GM12878 (cell line): ENCODE measurements at regions not wholly inside any gene's neighbourhood (a gene's known extent, or its start where the extent isn't known, plus 50 kb on each side); places are given as distances from the start of the nearest gene placed in this dataset.

Experiments
- ATAC-seq: fragments of 200-7000 bp; cut with Tn5 transposase; 3 replicates; pipeline ENCODE4 v1.9.1; 2020; ENCODE audit warnings: mild to moderate bottlenecking, moderate library complexity
- BruUV-seq: library from RNA; stranded (reverse); fragments of 400-500 nt; replicated peaks from 2 replicates; lab custom pipeline; 2021; lab: Mats Ljungman, UMichigan
- CTCF ChIA-PET: fragments of 300-600 bp; sonication (Branson Sonifier 250); formaldehyde crosslinking; extraction: SDS; loops from one replicate; lab custom pipeline; 2021; ENCODE audit warnings: inconsistent platforms; lab: Yijun Ruan, JAX
- POLR2A ChIA-PET: fragments of 350-600 bp; formaldehyde crosslinking; extraction: SDS; loops from one replicate; lab custom pipeline; 2021; ENCODE audit warnings: inconsistent platforms; lab: Charles Lee
- RAD21 ChIA-PET: fragments of 300-600 bp; sonication (Branson Sonifier 250); formaldehyde crosslinking; loops from one replicate; lab custom pipeline; 2023; ENCODE audit warnings: antibody characterized with exemption; ENCODE audit not compliant: unreplicated experiment; lab: Charles Lee
- SMC1A ChIA-PET: fragments of 300-600 bp; sonication (Branson Sonifier 250); formaldehyde crosslinking; loops from one replicate; lab custom pipeline; 2023; ENCODE audit not compliant: unreplicated experiment, uncharacterized antibody; lab: Charles Lee
- DNase-seq: peaks from one replicate; pipeline ENCODE4 v3.0.0-alpha.2; 2011; ENCODE audit warnings: low read depth, low spot score
- FAIRE-seq: peaks from 3 replicates; lab custom pipeline; 2011; peaks lifted over from hg19 to GRCh38; lab: Jason Lieb, UNC
- H2AFZ ChIP-seq: 2 replicates; pipeline ENCODE4 v1.6.0; 2011; ENCODE audit warnings: low read depth, low read length, control low read depth; ENCODE audit not compliant: control insufficient read depth
- H3K27ac ChIP-seq: 2 replicates; pipeline ENCODE4 v1.5.1; 2011; ENCODE audit warnings: control low read depth; ENCODE audit not compliant: control insufficient read depth, insufficient read depth
- H3K27me3 ChIP-seq, 2 experiments: replicated peaks in 1 of 2; 2 replicates each; pipeline versions ENCODE4 v1.6.0 to v1.6.1; 2011; ENCODE audit warnings: low read length in 1 of 2; ENCODE audit not compliant: control insufficient read depth in 2 of 2, insufficient read depth in 2 of 2
- H3K36me3 ChIP-seq, 2 experiments: 2 replicates each; pipeline ENCODE4 v1.5.1; 2011; ENCODE audit warnings: low read length in 1 of 2; ENCODE audit not compliant: control insufficient read depth in 2 of 2, insufficient read depth in 2 of 2
- H3K4me1 ChIP-seq: 2 replicates; pipeline ENCODE4 v1.6.1; 2011; ENCODE audit warnings: mild to moderate bottlenecking, low read length, moderate library complexity, mixed read lengths; ENCODE audit not compliant: control insufficient read depth, insufficient read depth
- H3K4me2 ChIP-seq: 2 replicates; pipeline ENCODE4 v1.6.0; 2011; ENCODE audit warnings: control low read depth; ENCODE audit not compliant: control insufficient read depth, insufficient read depth
- H3K4me3 ChIP-seq: fragments of 200-600 bp; sonication (generic); 2 replicates; pipeline ENCODE4 v1.5.1; 2016
- H3K79me2 ChIP-seq: 2 replicates; pipeline ENCODE4 v1.6.0; 2011; ENCODE audit warnings: low read length; ENCODE audit not compliant: control insufficient read depth, insufficient read depth
- H3K9ac ChIP-seq: 2 replicates; pipeline ENCODE4 v1.8.0; 2011; ENCODE audit warnings: low read length, control low read depth, mixed read lengths; ENCODE audit not compliant: control insufficient read depth, insufficient read depth
- H3K9me3 ChIP-seq: replicated peaks from 3 replicates; pipeline ENCODE4 v1.5.1; 2011; ENCODE audit warnings: mild to moderate bottlenecking, low read length; ENCODE audit not compliant: control insufficient read depth, insufficient read depth
- H4K20me1 ChIP-seq: 2 replicates; pipeline ENCODE4 v1.6.0; 2011; ENCODE audit not compliant: control insufficient read depth, insufficient read depth
- BACH1 ChIP-seq: fragments of 450-650 bp; IDR thresholded peaks from 2 replicates; pipeline ENCODE4 v1.6.1; 2017; ENCODE audit warnings: mild to moderate bottlenecking, borderline replicate concordance
- EP300 ChIP-seq, 2 experiments: fragments of 150-350 bp in 1 of 2; IDR thresholded peaks; 2 replicates each; pipeline ENCODE4 v1.6.1; 2011 to 2012; ENCODE audit warnings: low read depth in 2 of 2, low read length in 2 of 2, borderline replicate concordance in 1 of 2, improper control_type of control experiment in 1 of 2, inconsistent platforms in 1 of 2; ENCODE audit not compliant: control insufficient read depth in 1 of 2
- HDGF ChIP-seq: fragments of 450-650 bp; IDR thresholded peaks from 2 replicates; pipeline ENCODE4 v1.6.1; 2016; ENCODE audit warnings: antibody characterized with exemption
- IRF3 ChIP-seq: fragments of 450-650 bp; IDR thresholded peaks from 2 replicates; pipeline ENCODE4 v1.6.1; 2014; ENCODE audit warnings: mild to moderate bottlenecking
- KLF5 ChIP-seq: fragments of 450-650 bp; IDR thresholded peaks from 2 replicates; pipeline ENCODE4 v1.6.1; 2014; ENCODE audit warnings: mild to moderate bottlenecking; ENCODE audit not compliant: partially characterized antibody
- NR2C2 ChIP-seq: IDR thresholded peaks from 2 replicates; pipeline ENCODE4 v1.6.1; 2011; ENCODE audit warnings: borderline replicate concordance, low read depth; ENCODE audit not compliant: control insufficient read depth, insufficient read length
- PBX3 ChIP-seq: IDR thresholded peaks from 2 replicates; pipeline ENCODE4 v1.6.1; 2011; ENCODE audit warnings: mild to moderate bottlenecking, low read depth, low read length, moderate library complexity; ENCODE audit not compliant: insufficient replicate concordance
- POLR2AphosphoS2 ChIP-seq: IDR thresholded peaks from 2 replicates; pipeline ENCODE4 v1.6.1; 2011; ENCODE audit warnings: low read depth, mild to moderate bottlenecking, low read length, improper control_type of control experiment, moderate library complexity
- TCF3 ChIP-seq: IDR thresholded peaks from 2 replicates; pipeline ENCODE4 v1.6.1; 2012; ENCODE audit warnings: low read depth, mild to moderate bottlenecking, low read length, borderline replicate concordance; ENCODE audit not compliant: insufficient read depth
- ZBTB11 ChIP-seq: fragments of 450-650 bp; formaldehyde crosslinking; IDR thresholded peaks from 2 replicates; pipeline ENCODE4 v1.5.0; 2022; ENCODE audit warnings: mild to moderate bottlenecking, missing genetic modification characterization
- ZNF687 ChIP-seq: fragments of 450-650 bp; IDR thresholded peaks from 2 replicates; pipeline ENCODE4 v1.6.1; 2017; ENCODE audit warnings: mild to moderate bottlenecking, moderate library complexity
- WGBS: methylation state at CpG from one replicate; pipeline ENCODE4 v1.1.6; 2016; ENCODE audit warnings: low lambda C conversion rate; ENCODE audit not compliant: insufficient replicate concordance, insufficient coverage; ENCODE audit errors: missing lambda C conversion rate; 5-methylcytosine and 5-hydroxymethylcytosine counted together
- in situ Hi-C: fragments of 300-500 bp; cut with MboI; formaldehyde crosslinking; loops from 9 replicates; pipeline ENCODE4 v1.14.3; 2018; ENCODE audit warnings: mixed read lengths
- intact Hi-C: fragments of 100-400 bp; cut with micrococcal nuclease; formaldehyde crosslinking; loops from one replicate; pipeline ENCODE4 v1.14.2; 2022; ENCODE audit not compliant: unreplicated experiment

- TF ChIP-seq ZNF687: no peak
These were observed 93.6 kb upstream of the PTPN13 start (continued) for GRCh38 chr4:86500527-86500926.

GRCh38 chr4:86502081-86502480 lies 92.0 kb upstream of the PTPN13 start:
- RAD21 ChIA-PET: interaction anchor here (0.8 to 8.5 kb wide), 5 partner anchors 20 to 393 kb away, joined by 3 to 177 read pairs (median 13); partner anchors contain the start of gene PTPN13
- CTCF ChIA-PET: interaction anchor here (0.9 to 9.4 kb wide), 7 partner anchors 21 to 399 kb away, joined by 4 to 307 read pairs (median 124); partner anchors contain the start of genes C4orf36 and PTPN13
- WGBS: 0% methylated on average over 2 of the region's 2 CpGs
- in situ Hi-C loops: no loop called here
- H3K36me3 ChIP-seq: no peaks in the 10 kb centered on the region
- H3K9ac ChIP-seq: no peak overlapping the region
- H2AFZ ChIP-seq: no peak overlapping the region
- H4K20me1 ChIP-seq: no peaks in the 10 kb centered on the region
- no peak overlapping the region for H3K4me2 ChIP-seq
- FAIRE-seq (no peak), DNase-seq (no peak), ATAC-seq (no peak)
- no TSS peak for BruUV-seq
- POLR2A ChIA-PET: no interaction called here
- no peaks in the 10 kb centered on the region for H3K4me1 ChIP-seq
- H3K27ac ChIP-seq: no peak overlapping the region
- no peaks in the 10 kb centered on the region for H3K27me3 ChIP-seq
- H3K79me2 ChIP-seq: no peaks in the 10 kb centered on the region
- SMC1A ChIA-PET: interaction anchor here (0.7 to 9.1 kb wide), 7 partner anchors 12 to 421 kb away, joined by 3 to 164 read pairs (median 3); partner anchors contain the start of gene PTPN13
- intact Hi-C loops: no loop called here
- no peak overlapping the region for H3K4me3 ChIP-seq
- H3K9me3 ChIP-seq: no peaks in the 10 kb centered on the region
- no peak for TF ChIP-seq EP300 (IDR thresholded peaks at IDR 0.05; ENCODE audit: borderline replicate concordance in 1 of 2, control insufficient read depth in 1 of 2, low read depth in 2 of 2, low read length in 2 of 2)
- TF ChIP-seq NR2C2: no peak
- no peak for TF ChIP-seq POLR2AphosphoS2
- TF ChIP-seq TCF3: no peak
- no peak for TF ChIP-seq ZBTB11 (CRISPR knock-in tag)
- TF ChIP-seq IRF3: no peak
- no peak for TF ChIP-seq KLF5
- no peak for TF ChIP-seq HDGF
- TF ChIP-seq BACH1: no peak
- no peak for TF ChIP-seq PBX3
